Spleen (tissue), 11 donors: ENCODE measurements at regions not wholly inside any gene's neighbourhood (a gene's known extent, or its start where the extent isn't known, plus 50 kb on each side); places are given as distances from the start of the nearest gene placed in this dataset.

Experiments used
- DNase-seq: peaks from one replicate; pipeline ENCODE4 v3.0.0-alpha.2; 2020
- H3K27ac ChIP-seq, 8 donors: fragments of 200-600 bp; sonication (generic) in 7 of 8; 1 replicate in 4 of 8; 2 replicates in 4 of 8; pipeline versions ENCODE4 v1.5.0 to v1.8.0; 2016 to 2021; ENCODE audit warnings: inconsistent platforms in 4 of 8, mild to moderate bottlenecking in 4 of 8, moderate library complexity in 1 of 8
- H3K27me3 ChIP-seq, 7 donors: fragments of 200-600 bp; sonication (generic) in 6 of 7; replicated peaks in 1 of 7; 1 replicate in 4 of 7; 2 replicates in 3 of 7; pipeline versions ENCODE4 v1.5.0 to v1.8.0; 2016 to 2021; ENCODE audit warnings: inconsistent platforms in 3 of 7, mild to moderate bottlenecking in 1 of 7
- H3K36me3 ChIP-seq, 6 donors: fragments of 200-600 bp; sonication (generic) in 5 of 6; 1 replicate in 4 of 6; 2 replicates in 2 of 6; pipeline versions ENCODE4 v1.5.0 to v1.8.0; 2016 to 2021; ENCODE audit warnings: inconsistent platforms in 2 of 6
- H3K4me1 ChIP-seq, 6 donors: fragments of 200-600 bp; sonication (generic) in 5 of 6; 1 replicate in 3 of 6; 2 replicates in 3 of 6; pipeline versions ENCODE4 v1.5.0 to v1.8.0; 2016 to 2021; ENCODE audit warnings: inconsistent platforms in 3 of 6
- H3K4me3 ChIP-seq, 8 donors: fragments of 200-600 bp; sonication (generic) in 7 of 8; 1 replicate in 4 of 8; 2 replicates in 4 of 8; pipeline versions ENCODE4 v1.5.0 to v1.8.0; 2016 to 2021; ENCODE audit warnings: inconsistent platforms in 4 of 8, mild to moderate bottlenecking in 4 of 8, moderate library complexity in 2 of 8
- H3K9me3 ChIP-seq, 8 donors: fragments of 200-600 bp; sonication (generic) in 7 of 8; 1 replicate in 4 of 8; 2 replicates in 4 of 8; pipeline versions ENCODE4 v1.5.0 to v1.8.0; 2016 to 2021; ENCODE audit warnings: inconsistent platforms in 4 of 8
- POLR2A ChIP-seq, 3 donors: fragments of 450-650 bp; IDR thresholded peaks; one replicate each; pipeline ENCODE4 v1.5.1; 2017; ENCODE audit warnings: antibody characterized with exemption in 3 of 3, mild to moderate bottlenecking in 1 of 3
- POLR2AphosphoS5 ChIP-seq, 3 donors: sonication (generic); formaldehyde crosslinking; IDR thresholded peaks; one replicate each; pipeline ENCODE4 v1.5.1; 2017; ENCODE audit warnings: antibody characterized with exemption in 3 of 3
- WGBS, 5 donors: extraction: QIAGEN DNeasy Blood & Tissue Kit in 3 of 5; methylation state at CpG; one replicate each; pipeline versions ENCODE4 v1.1.5 to v1.1.7; 2013 to 2018; 5-methylcytosine and 5-hydroxymethylcytosine counted together
- intact Hi-C: fragments of 100-400 bp; cut with DNase I; formaldehyde crosslinking; loops from one replicate; pipeline ENCODE4 v1.15.0; 2023; ENCODE audit warnings: low total_unique reads
- TF ChIP-seq, protein P1 (sequence below), 11 experiments: fragments of 200-600 bp in 7 of 11; fragments of 450-650 bp in 4 of 11; sonication (generic) in 4 of 11; IDR thresholded peaks in 8 of 11; conservative IDR thresholded peaks in 3 of 11; 1 replicate in 7 of 11; 2 replicates in 4 of 11; pipeline versions ENCODE4 v1.4.0 to v1.8.0; 2016 to 2021; ENCODE audit warnings: antibody characterized with exemption in 11 of 11, inconsistent platforms in 4 of 11, mild to moderate bottlenecking in 1 of 11
- donor health status: healthy with polysubstance abuse.
- donor health status: DM: no; HTN: no; CAD: no; lungs with moderate emphysema.
- donor health status: DM: no; HTN: no; CAD: no.
- donor health status: Bipolar disorder and iron deficiency.
- donor health status: healthy.
- donor health status: DM: no; HTN: no; CAD: no.
- donor health status: DM: yes; HTN: yes; CAD: no.

DNA sequence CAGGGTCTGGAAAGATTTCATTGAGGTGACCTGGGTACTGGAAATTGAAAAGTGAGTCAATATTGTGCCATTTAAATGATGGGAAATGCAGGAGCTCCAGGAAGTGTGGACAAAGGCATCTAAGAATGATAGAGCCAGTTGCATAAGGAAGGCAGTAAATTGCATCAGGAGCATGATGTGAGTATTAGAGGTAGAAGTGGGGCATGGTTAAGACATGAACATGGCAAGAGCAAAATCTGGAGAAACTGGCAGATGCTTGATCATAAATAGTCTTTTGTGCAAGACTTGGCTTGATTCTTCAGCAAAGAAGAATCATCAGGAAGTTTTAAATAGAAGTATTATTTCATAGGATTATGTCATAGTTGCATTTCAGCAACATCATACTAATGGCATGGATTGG is 157.4 kb upstream of the PUM3 start:
- Histone ChIP-seq H3K27me3 (peaks cover 0 to 9% (median 0%) of the 10 kb centered on the region in 7 donors), H3K9me3 (no peaks in the 10 kb centered on the region), H3K4me1 (no peaks in the 10 kb centered on the region), H3K36me3 (no peaks in the 10 kb centered on the region), H3K27ac (no peak overlapping the region), H3K4me3 (no peak overlapping the region)
- no peak for DNase-seq
- TF ChIP-seq POLR2AphosphoS5 (IDR thresholded peaks at IDR 0.05), result no peak
- no peak for TF ChIP-seq POLR2A (IDR thresholded peaks at IDR 0.05)
- TF ChIP-seq, protein P1, sequence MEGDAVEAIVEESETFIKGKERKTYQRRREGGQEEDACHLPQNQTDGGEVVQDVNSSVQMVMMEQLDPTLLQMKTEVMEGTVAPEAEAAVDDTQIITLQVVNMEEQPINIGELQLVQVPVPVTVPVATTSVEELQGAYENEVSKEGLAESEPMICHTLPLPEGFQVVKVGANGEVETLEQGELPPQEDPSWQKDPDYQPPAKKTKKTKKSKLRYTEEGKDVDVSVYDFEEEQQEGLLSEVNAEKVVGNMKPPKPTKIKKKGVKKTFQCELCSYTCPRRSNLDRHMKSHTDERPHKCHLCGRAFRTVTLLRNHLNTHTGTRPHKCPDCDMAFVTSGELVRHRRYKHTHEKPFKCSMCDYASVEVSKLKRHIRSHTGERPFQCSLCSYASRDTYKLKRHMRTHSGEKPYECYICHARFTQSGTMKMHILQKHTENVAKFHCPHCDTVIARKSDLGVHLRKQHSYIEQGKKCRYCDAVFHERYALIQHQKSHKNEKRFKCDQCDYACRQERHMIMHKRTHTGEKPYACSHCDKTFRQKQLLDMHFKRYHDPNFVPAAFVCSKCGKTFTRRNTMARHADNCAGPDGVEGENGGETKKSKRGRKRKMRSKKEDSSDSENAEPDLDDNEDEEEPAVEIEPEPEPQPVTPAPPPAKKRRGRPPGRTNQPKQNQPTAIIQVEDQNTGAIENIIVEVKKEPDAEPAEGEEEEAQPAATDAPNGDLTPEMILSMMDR (IDR thresholded peaks at IDR 0.05 in 8 of 11, conservative IDR thresholded peaks at IDR 0.05 in 3 of 11), result no peak
- intact Hi-C loops, result no loop called here

DNA sequence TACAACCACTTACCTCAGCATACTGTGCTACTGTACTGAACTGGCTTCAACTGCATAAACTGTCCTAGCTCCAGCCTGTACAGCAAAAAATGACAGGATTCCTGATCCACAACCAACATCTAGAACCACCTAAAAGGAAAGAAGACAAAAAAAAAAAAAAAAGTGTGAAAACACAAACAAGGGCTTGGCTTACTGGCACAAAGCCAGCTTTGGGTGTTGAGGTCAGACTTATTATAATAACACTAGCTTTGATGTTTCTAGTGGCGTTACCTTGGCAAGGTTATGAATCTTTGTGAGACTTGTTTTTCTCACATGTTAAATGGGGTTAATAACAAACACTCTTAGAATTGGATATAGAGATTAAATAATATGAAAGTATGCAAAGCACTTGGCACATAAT is 148.5 kb upstream of the PUM3 start:
- no peak for DNase-seq
- no peak overlapping the region for H3K27ac ChIP-seq
- no peaks in the 10 kb centered on the region for H3K9me3 ChIP-seq
- 74 to 85% (median 74%) methylated on average over 1 of the region's 1 CpG for WGBS, 5 donors
- intact Hi-C loops, result no loop called here
- H3K4me3 ChIP-seq, result no peak overlapping the region
- TF ChIP-seq, protein P1 (IDR thresholded peaks at IDR 0.05 in 8 of 11, conservative IDR thresholded peaks at IDR 0.05 in 3 of 11), result no peak
- no peak for TF ChIP-seq POLR2AphosphoS5 (IDR thresholded peaks at IDR 0.05)
- TF ChIP-seq POLR2A (IDR thresholded peaks at IDR 0.05), result no peak
- peaks cover 0 to 10% (median 0%) of the 10 kb centered on the region in 7 donors for H3K27me3 ChIP-seq
- H3K36me3 ChIP-seq, result no peaks in the 10 kb centered on the region
- no peaks in the 10 kb centered on the region for H3K4me1 ChIP-seq

DNA sequence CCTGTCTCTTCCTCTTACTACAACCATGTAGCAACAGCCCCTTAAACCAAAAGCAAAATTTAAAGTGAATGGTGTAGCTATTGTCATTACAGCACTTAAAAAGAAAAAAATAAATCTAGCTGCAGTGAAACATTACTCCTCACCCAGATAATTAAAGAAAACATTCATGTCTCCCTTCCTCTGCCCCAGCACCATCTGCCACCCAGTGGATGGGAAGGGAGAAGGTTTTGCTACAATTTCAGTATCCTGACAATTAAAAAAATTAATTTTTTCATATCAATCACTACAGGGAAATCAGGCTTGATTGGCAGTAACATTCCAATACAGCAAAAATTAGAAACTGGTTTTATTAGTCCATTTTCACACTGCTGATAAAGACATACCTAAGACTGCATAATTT is 147.4 kb upstream of the PUM3 start:
- intact Hi-C loops, result no loop called here
- H3K4me3 ChIP-seq, result no peak overlapping the region
- no peak overlapping the region for H3K27ac ChIP-seq
- H3K36me3 ChIP-seq, result no peaks in the 10 kb centered on the region
- H3K9me3 ChIP-seq, result no peaks in the 10 kb centered on the region
- peaks cover 0 to 10% (median 0%) of the 10 kb centered on the region in 7 donors for H3K27me3 ChIP-seq
- TF ChIP-seq, protein P1 (IDR thresholded peaks at IDR 0.05 in 8 of 11, conservative IDR thresholded peaks at IDR 0.05 in 3 of 11), result no peak
- TF ChIP-seq POLR2A (IDR thresholded peaks at IDR 0.05) (no peak), POLR2AphosphoS5 (IDR thresholded peaks at IDR 0.05) (no peak)
- H3K4me1 ChIP-seq, result no peaks in the 10 kb centered on the region
- no peak for DNase-seq

DNA sequence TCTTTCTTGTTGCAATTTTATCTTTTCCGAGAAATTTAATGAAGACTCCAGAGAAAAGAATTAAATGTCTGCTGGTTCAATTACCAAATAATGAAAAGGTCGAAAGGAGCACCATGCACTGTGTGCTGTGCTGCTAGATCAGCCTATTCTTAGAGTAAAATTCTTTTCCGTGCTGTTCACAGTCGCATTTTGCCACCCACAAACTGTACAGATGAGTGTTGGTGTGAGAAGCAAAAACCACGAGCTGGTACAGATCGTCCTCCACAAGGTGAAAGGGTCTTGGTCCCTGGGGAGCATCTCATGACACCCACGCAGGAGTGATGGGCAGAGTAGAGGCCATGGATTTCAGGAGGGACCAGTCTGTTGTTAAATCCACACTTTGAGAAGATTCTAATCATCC is 143.8 kb upstream of the PUM3 start:
- Histone ChIP-seq H3K27me3 (peaks cover 0 to 10% (median 0%) of the 10 kb centered on the region in 7 donors), H3K36me3 (no peaks in the 10 kb centered on the region), H3K27ac (no peak overlapping the region), H3K4me3 (no peak overlapping the region), H3K4me1 (no peaks in the 10 kb centered on the region), H3K9me3 (no peaks in the 10 kb centered on the region)
- intact Hi-C loops, result no loop called here
- WGBS, 5 donors, result 66 to 82% (median 70%) methylated on average over 7 of the region's 7 CpGs
- TF ChIP-seq POLR2AphosphoS5 (IDR thresholded peaks at IDR 0.05) (no peak), POLR2A (IDR thresholded peaks at IDR 0.05) (no peak)
- TF ChIP-seq, protein P1 (IDR thresholded peaks at IDR 0.05 in 8 of 11, conservative IDR thresholded peaks at IDR 0.05 in 3 of 11), result no peak
- DNase-seq, result no peak
